OCI-LY1 (cell line): ENCODE measurements at regions not wholly inside any gene's neighbourhood (a gene's known extent, or its start where the extent isn't known, plus 50 kb on each side); places are given as distances from the start of the nearest gene placed in this dataset.

Experiments
- H2AFZ ChIP-seq: fragments of 200-600 bp; sonication (generic), shearing (Covaris generic); 2 replicates; pipeline ENCODE4 v1.6.0; 2014; ENCODE audit warnings: antibody characterized with exemption, mild to moderate bottlenecking, low read length
- H3F3A ChIP-seq: fragments of 200-600 bp; sonication (generic), shearing (Covaris generic); 2 replicates; pipeline ENCODE4 v1.6.0; 2014; ENCODE audit warnings: mild to moderate bottlenecking, antibody characterized with exemption, low read length, moderate library complexity; ENCODE audit not compliant: insufficient read depth
- H3K27ac ChIP-seq: fragments of 200-600 bp; sonication (generic); 2 replicates; pipeline ENCODE4 v1.5.1; 2014; ENCODE audit warnings: low read length, mixed run types, mild to moderate bottlenecking, low read depth; ENCODE audit not compliant: poor library complexity, severe bottlenecking
- H3K27me3 ChIP-seq: fragments of 200-600 bp; sonication (generic); 2 replicates; pipeline ENCODE4 v1.6.0; 2014; ENCODE audit warnings: antibody characterized with exemption, mild to moderate bottlenecking, low read length, moderate library complexity; ENCODE audit not compliant: insufficient read depth
- H3K36me3 ChIP-seq: fragments of 200-600 bp; sonication (generic); 2 replicates; pipeline ENCODE4 v1.6.1; 2014; ENCODE audit warnings: mild to moderate bottlenecking, antibody characterized with exemption, low read length, moderate library complexity, mixed read lengths; ENCODE audit not compliant: insufficient read depth
- H3K4me1 ChIP-seq: fragments of 200-600 bp; sonication (generic); 2 replicates; pipeline ENCODE4 v1.5.1; 2014; ENCODE audit warnings: mild to moderate bottlenecking, low read length, moderate library complexity; ENCODE audit not compliant: insufficient read depth, severe bottlenecking
- H3K4me2 ChIP-seq: fragments of 200-600 bp; sonication (generic), shearing (Covaris generic); 2 replicates; pipeline ENCODE4 v1.6.1; 2014; ENCODE audit warnings: low read length
- H3K4me3 ChIP-seq: fragments of 200-600 bp; sonication (generic); 2 replicates; pipeline ENCODE4 v1.5.1; 2014; ENCODE audit warnings: low read length, low read depth, mild to moderate bottlenecking, mixed read lengths; ENCODE audit not compliant: poor library complexity, severe bottlenecking
- H3K79me2 ChIP-seq: fragments of 200-600 bp; shearing (Covaris generic); 2 replicates; pipeline ENCODE4 v1.6.1; 2016; ENCODE audit warnings: mixed run types, low read length, mixed read lengths; ENCODE audit not compliant: insufficient read depth
- H3K9ac ChIP-seq: fragments of 200-600 bp; sonication (generic), shearing (Covaris generic); 2 replicates; pipeline ENCODE4 v1.6.1; 2014; ENCODE audit warnings: mild to moderate bottlenecking, low read length, mixed read lengths
- H3K9me2 ChIP-seq: fragments of 200-600 bp; sonication (generic), shearing (Covaris generic); 2 replicates; pipeline ENCODE4 v1.6.1; 2014; ENCODE audit warnings: low read depth, mild to moderate bottlenecking, low read length, mixed read lengths
- H3K9me3 ChIP-seq: fragments of 200-600 bp; shearing (Covaris generic); 2 replicates; pipeline ENCODE4 v1.6.1; 2014; ENCODE audit warnings: low read length, mixed read lengths
- H4K20me1 ChIP-seq: fragments of 200-600 bp; sonication (generic), shearing (Covaris generic); 2 replicates; pipeline ENCODE4 v1.6.0; 2016; ENCODE audit warnings: mild to moderate bottlenecking, low read length; ENCODE audit not compliant: insufficient read depth
- EZH2 ChIP-seq: fragments of 200-600 bp; sonication (generic), shearing (Covaris generic); IDR thresholded peaks from 2 replicates; pipeline ENCODE4 v1.8.0; 2017; ENCODE audit warnings: borderline replicate concordance, mixed run types, mild to moderate bottlenecking, antibody characterized with exemption, low read length, moderate library complexity, mixed read lengths
- TF ChIP-seq, protein P1 (sequence below): fragments of 200-600 bp; sonication (generic), shearing (Covaris generic); IDR thresholded peaks from 2 replicates; pipeline ENCODE4 v1.5.1; 2017; ENCODE audit warnings: mild to moderate bottlenecking, antibody characterized with exemption, low read length, moderate library complexity, mixed read lengths

- Histone ChIP-seq H3K4me3 (no peak overlapping the region), H3K27me3 (no peaks in the 10 kb centered on the region), H3K4me2 (no peak overlapping the region), H3K27ac (no peak overlapping the region), H3F3A (no peaks in the 10 kb centered on the region), H3K9me3 (no peaks in the 10 kb centered on the region), H3K9me2 (no peaks in the 10 kb centered on the region), H3K79me2 (no peaks in the 10 kb centered on the region), H3K9ac (no peak overlapping the region), H3K36me3 (no peaks in the 10 kb centered on the region), H2AFZ (no peak overlapping the region), H4K20me1 (no peaks in the 10 kb centered on the region), H3K4me1 (no peaks in the 10 kb centered on the region)
- no peak for TF ChIP-seq EZH2
- TF ChIP-seq, protein P1, sequence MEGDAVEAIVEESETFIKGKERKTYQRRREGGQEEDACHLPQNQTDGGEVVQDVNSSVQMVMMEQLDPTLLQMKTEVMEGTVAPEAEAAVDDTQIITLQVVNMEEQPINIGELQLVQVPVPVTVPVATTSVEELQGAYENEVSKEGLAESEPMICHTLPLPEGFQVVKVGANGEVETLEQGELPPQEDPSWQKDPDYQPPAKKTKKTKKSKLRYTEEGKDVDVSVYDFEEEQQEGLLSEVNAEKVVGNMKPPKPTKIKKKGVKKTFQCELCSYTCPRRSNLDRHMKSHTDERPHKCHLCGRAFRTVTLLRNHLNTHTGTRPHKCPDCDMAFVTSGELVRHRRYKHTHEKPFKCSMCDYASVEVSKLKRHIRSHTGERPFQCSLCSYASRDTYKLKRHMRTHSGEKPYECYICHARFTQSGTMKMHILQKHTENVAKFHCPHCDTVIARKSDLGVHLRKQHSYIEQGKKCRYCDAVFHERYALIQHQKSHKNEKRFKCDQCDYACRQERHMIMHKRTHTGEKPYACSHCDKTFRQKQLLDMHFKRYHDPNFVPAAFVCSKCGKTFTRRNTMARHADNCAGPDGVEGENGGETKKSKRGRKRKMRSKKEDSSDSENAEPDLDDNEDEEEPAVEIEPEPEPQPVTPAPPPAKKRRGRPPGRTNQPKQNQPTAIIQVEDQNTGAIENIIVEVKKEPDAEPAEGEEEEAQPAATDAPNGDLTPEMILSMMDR = no peak
Measured at GRCh38 chr13:61575973-61576372, 160.3 kb upstream of the PCDH20 start.

GRCh38 chr13:61563645-61564044, 148.0 kb upstream of the PCDH20 start:
- H3K27ac ChIP-seq = no peak overlapping the region
- H3K4me1 ChIP-seq = no peaks in the 10 kb centered on the region
- H3K4me3 ChIP-seq = no peak overlapping the region
- H3K9me2 ChIP-seq = no peaks in the 10 kb centered on the region
- no peaks in the 10 kb centered on the region for H4K20me1 ChIP-seq
- H3K9me3 ChIP-seq = no peaks in the 10 kb centered on the region
- no peak overlapping the region for H3K9ac ChIP-seq
- no peaks in the 10 kb centered on the region for H3K36me3 ChIP-seq
- TF ChIP-seq EZH2 = no peak
- TF ChIP-seq, protein P1 = no peak
- no peaks in the 10 kb centered on the region for H3F3A ChIP-seq
- H3K4me2 ChIP-seq = no peak overlapping the region
- no peaks in the 10 kb centered on the region for H3K79me2 ChIP-seq
- H2AFZ ChIP-seq = no peak overlapping the region
- no peaks in the 10 kb centered on the region for H3K27me3 ChIP-seq

- H3K9me3 ChIP-seq = no peaks in the 10 kb centered on the region
- no peak overlapping the region for H3K27ac ChIP-seq
- H3K9ac ChIP-seq = no peak overlapping the region
- TF ChIP-seq EZH2 = no peak
- TF ChIP-seq, protein P1 = no peak
- no peak overlapping the region for H3K4me3 ChIP-seq
- no peaks in the 10 kb centered on the region for H3F3A ChIP-seq
- no peaks in the 10 kb centered on the region for H3K27me3 ChIP-seq
- H3K79me2 ChIP-seq = no peaks in the 10 kb centered on the region
- no peaks in the 10 kb centered on the region for H4K20me1 ChIP-seq
- no peaks in the 10 kb centered on the region for H3K4me1 ChIP-seq
- no peaks in the 10 kb centered on the region for H3K9me2 ChIP-seq
- no peak overlapping the region for H2AFZ ChIP-seq
- H3K4me2 ChIP-seq = no peak overlapping the region
- H3K36me3 ChIP-seq = no peaks in the 10 kb centered on the region
Measured at GRCh38 chr13:61546911-61547310, 131.3 kb upstream of the PCDH20 start.
